Panc1 (cell line): ENCODE measurements at regions not wholly inside any gene's neighbourhood (a gene's known extent, or its start where the extent isn't known, plus 50 kb on each side); places are given as distances from the start of the nearest gene placed in this dataset.

Source experiments
- ATAC-seq: fragments of 200-7000 bp; cut with Tn5 transposase; 2 replicates; pipeline ENCODE4 v1.9.1; 2020; ENCODE audit warnings: mild to moderate bottlenecking, moderate library complexity
- BruUV-seq: library from RNA; stranded (reverse); fragments of 400-500 nt; replicated peaks from 2 replicates; lab custom pipeline; 2021; lab: Mats Ljungman, UMichigan
- CTCF ChIA-PET: fragments of 300-600 bp; sonication (Branson Sonifier 250); formaldehyde crosslinking; loops from one replicate; lab custom pipeline; 2022; ENCODE audit warnings: antibody characterized with exemption; lab: Charles Lee
- POLR2A ChIA-PET: fragments of 300-600 bp; sonication (Branson Sonifier 250); formaldehyde crosslinking; loops from one replicate; lab custom pipeline; 2022; ENCODE audit warnings: antibody characterized with exemption; lab: Charles Lee
- DNase-seq: peaks from one replicate; pipeline ENCODE4 v3.0.0-alpha.2; 2010; ENCODE audit warnings: low read depth, low spot score
- H3K27ac ChIP-seq: 2 replicates; pipeline ENCODE4 v1.5.1; 2011; ENCODE audit warnings: mild to moderate bottlenecking, low read length, inconsistent platforms
- H3K27me3 ChIP-seq: fragments of 200-500 bp; sonication (Bioruptor generic); 2 replicates; pipeline ENCODE4 v1.6.0; 2014; ENCODE audit warnings: low read length, inconsistent platforms; ENCODE audit not compliant: control insufficient read depth, insufficient read depth
- H3K36me3 ChIP-seq: fragments of 200-500 bp; sonication (Bioruptor generic); 2 replicates; pipeline ENCODE4 v1.5.1; 2014; ENCODE audit warnings: inconsistent platforms, mild to moderate bottlenecking, low read length, moderate library complexity; ENCODE audit not compliant: control insufficient read depth, insufficient read depth
- H3K4me1 ChIP-seq: 2 replicates; pipeline ENCODE4 v1.5.1; 2011; ENCODE audit warnings: inconsistent platforms, mild to moderate bottlenecking, low read length, moderate library complexity; ENCODE audit not compliant: control insufficient read depth, insufficient read depth
- H3K4me3 ChIP-seq, 2 experiments: 2 replicates each; pipeline ENCODE4 v1.5.1; 2011 to 2012; ENCODE audit warnings: low read depth in 2 of 2, low read length in 2 of 2, mild to moderate bottlenecking in 2 of 2, inconsistent platforms in 1 of 2, moderate library complexity in 1 of 2
- H3K9me3 ChIP-seq: fragments of 200-500 bp; sonication (Bioruptor generic); 2 replicates; pipeline ENCODE4 v1.5.1; 2014; ENCODE audit warnings: low read depth, mild to moderate bottlenecking, inconsistent platforms, low read length, moderate library complexity; ENCODE audit not compliant: control insufficient read depth, insufficient read depth
- POLR2AphosphoS5 ChIP-seq: IDR thresholded peaks from 2 replicates; pipeline ENCODE4 v1.6.1; 2012; ENCODE audit warnings: mild to moderate bottlenecking, low read depth, low read length, moderate library complexity
- SIN3A ChIP-seq: IDR thresholded peaks from 2 replicates; pipeline ENCODE4 v1.6.1; 2012; ENCODE audit warnings: low read depth, mild to moderate bottlenecking, low read length, moderate library complexity, borderline replicate concordance; ENCODE audit not compliant: insufficient read depth
- TCF7L2 ChIP-seq: IDR thresholded peaks from 2 replicates; pipeline ENCODE4 v1.6.1; 2011; ENCODE audit warnings: mild to moderate bottlenecking, low read depth, low read length, inconsistent platforms
- in situ Hi-C: cut with HindIII; loops from 2 replicates; pipeline ENCODE4 v1.10.0; 2016; ENCODE audit warnings: low sequenced_read_pairs, low pct_unique_long_range_greater_than_20kb
- intact Hi-C: fragments of 100-400 bp; cut with micrococcal nuclease; formaldehyde crosslinking; loops from one replicate; pipeline ENCODE4 v1.10.0; 2022; ENCODE audit not compliant: unreplicated experiment
- TF ChIP-seq, protein P1 (sequence below), 2 experiments: IDR thresholded peaks; 2 replicates each; pipeline ENCODE4 v1.6.1; 2011 to 2012; ENCODE audit warnings: low read depth in 2 of 2, control low read depth in 1 of 2, low read length in 1 of 2, mild to moderate bottlenecking in 1 of 2, moderate library complexity in 1 of 2; ENCODE audit not compliant: insufficient read depth in 1 of 2
- TF ChIP-seq, protein P2 (sequence below): fragments of 450-650 bp; IDR thresholded peaks from 2 replicates; pipeline ENCODE4 v1.5.1; 2017; ENCODE audit warnings: mild to moderate bottlenecking

- no peak for DNase-seq
- ATAC-seq: no peak
- no peaks in the 10 kb centered on the region for H3K4me1 ChIP-seq
- intact Hi-C loops (no loop called here), in situ Hi-C loops (no loop called here)
- TF ChIP-seq SIN3A (no peak), TCF7L2 (no peak), POLR2AphosphoS5 (no peak)
- TF ChIP-seq, protein P1, sequence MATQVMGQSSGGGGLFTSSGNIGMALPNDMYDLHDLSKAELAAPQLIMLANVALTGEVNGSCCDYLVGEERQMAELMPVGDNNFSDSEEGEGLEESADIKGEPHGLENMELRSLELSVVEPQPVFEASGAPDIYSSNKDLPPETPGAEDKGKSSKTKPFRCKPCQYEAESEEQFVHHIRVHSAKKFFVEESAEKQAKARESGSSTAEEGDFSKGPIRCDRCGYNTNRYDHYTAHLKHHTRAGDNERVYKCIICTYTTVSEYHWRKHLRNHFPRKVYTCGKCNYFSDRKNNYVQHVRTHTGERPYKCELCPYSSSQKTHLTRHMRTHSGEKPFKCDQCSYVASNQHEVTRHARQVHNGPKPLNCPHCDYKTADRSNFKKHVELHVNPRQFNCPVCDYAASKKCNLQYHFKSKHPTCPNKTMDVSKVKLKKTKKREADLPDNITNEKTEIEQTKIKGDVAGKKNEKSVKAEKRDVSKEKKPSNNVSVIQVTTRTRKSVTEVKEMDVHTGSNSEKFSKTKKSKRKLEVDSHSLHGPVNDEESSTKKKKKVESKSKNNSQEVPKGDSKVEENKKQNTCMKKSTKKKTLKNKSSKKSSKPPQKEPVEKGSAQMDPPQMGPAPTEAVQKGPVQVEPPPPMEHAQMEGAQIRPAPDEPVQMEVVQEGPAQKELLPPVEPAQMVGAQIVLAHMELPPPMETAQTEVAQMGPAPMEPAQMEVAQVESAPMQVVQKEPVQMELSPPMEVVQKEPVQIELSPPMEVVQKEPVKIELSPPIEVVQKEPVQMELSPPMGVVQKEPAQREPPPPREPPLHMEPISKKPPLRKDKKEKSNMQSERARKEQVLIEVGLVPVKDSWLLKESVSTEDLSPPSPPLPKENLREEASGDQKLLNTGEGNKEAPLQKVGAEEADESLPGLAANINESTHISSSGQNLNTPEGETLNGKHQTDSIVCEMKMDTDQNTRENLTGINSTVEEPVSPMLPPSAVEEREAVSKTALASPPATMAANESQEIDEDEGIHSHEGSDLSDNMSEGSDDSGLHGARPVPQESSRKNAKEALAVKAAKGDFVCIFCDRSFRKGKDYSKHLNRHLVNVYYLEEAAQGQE (IDR thresholded peaks at IDR 0.05; ENCODE audit: insufficient read depth in 1 of 2, low read depth in 2 of 2, low read length in 1 of 2): no peak
- TF ChIP-seq, protein P2, sequence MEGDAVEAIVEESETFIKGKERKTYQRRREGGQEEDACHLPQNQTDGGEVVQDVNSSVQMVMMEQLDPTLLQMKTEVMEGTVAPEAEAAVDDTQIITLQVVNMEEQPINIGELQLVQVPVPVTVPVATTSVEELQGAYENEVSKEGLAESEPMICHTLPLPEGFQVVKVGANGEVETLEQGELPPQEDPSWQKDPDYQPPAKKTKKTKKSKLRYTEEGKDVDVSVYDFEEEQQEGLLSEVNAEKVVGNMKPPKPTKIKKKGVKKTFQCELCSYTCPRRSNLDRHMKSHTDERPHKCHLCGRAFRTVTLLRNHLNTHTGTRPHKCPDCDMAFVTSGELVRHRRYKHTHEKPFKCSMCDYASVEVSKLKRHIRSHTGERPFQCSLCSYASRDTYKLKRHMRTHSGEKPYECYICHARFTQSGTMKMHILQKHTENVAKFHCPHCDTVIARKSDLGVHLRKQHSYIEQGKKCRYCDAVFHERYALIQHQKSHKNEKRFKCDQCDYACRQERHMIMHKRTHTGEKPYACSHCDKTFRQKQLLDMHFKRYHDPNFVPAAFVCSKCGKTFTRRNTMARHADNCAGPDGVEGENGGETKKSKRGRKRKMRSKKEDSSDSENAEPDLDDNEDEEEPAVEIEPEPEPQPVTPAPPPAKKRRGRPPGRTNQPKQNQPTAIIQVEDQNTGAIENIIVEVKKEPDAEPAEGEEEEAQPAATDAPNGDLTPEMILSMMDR: no peak
- no peaks in the 10 kb centered on the region for H3K9me3 ChIP-seq
- no peaks in the 10 kb centered on the region for H3K27me3 ChIP-seq
- H3K27ac ChIP-seq: no peak overlapping the region
- H3K4me3 ChIP-seq: no peak overlapping the region
- no peaks in the 10 kb centered on the region for H3K36me3 ChIP-seq
- CTCF ChIA-PET: no interaction called here
- no TSS peak for BruUV-seq
- POLR2A ChIA-PET: no interaction called here
Measured at GRCh38 chr16:86726340-86726739, 148.0 kb downstream of the FOXL1 start.

DNA sequence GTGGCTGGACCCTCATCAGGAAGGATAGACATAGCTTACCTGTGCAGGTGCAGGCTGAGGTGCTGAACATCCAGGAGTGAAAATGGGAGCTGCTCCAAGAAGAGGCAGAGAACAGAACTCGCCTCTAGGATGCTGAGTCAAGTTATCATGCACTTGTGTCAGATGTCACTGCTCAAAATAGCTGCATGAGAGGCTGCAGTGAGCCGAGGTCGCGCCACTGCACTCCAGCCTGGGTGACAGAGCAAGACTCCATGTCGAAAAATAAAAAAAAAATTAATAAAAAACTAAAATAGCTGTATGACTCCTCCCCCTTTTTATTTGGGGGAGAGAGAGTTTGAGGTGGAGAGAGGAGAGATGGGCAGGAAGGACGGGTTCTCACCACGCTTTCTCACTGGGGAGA is 148.8 kb downstream of the FOXL1 start:
- no peak for ATAC-seq
- H3K9me3 ChIP-seq: no peaks in the 10 kb centered on the region
- DNase-seq: no peak
- ChIA-PET CTCF (no interaction called here), POLR2A (no interaction called here)
- H3K27me3 ChIP-seq: no peaks in the 10 kb centered on the region
- no peak overlapping the region for H3K27ac ChIP-seq
- TF ChIP-seq, protein P2: no peak
- TF ChIP-seq TCF7L2 (no peak), SIN3A (no peak), POLR2AphosphoS5 (no peak)
- TF ChIP-seq, protein P1 (IDR thresholded peaks at IDR 0.05; ENCODE audit: insufficient read depth in 1 of 2, low read depth in 2 of 2, low read length in 1 of 2): no peak
- no peak overlapping the region for H3K4me3 ChIP-seq
- BruUV-seq: no TSS peak
- no peaks in the 10 kb centered on the region for H3K36me3 ChIP-seq
- H3K4me1 ChIP-seq: no peaks in the 10 kb centered on the region
- intact Hi-C loops: no loop called here
- in situ Hi-C loops: no loop called here
